GM21381 (cell line): ENCODE measurements at regions not wholly inside any gene's neighbourhood (a gene's known extent, or its start where the extent isn't known, plus 50 kb on each side); places are given as distances from the start of the nearest gene placed in this dataset.
"Not testable (repeated sequence)": the region's sequence is repeated elsewhere in the genome, so short reads cannot be mapped to it uniquely, and the experiment has no call there.

ENCODE experiments used
- ATAC-seq: cut with Tn5 transposase; IDR thresholded peaks from one replicate; pipeline ENCODE4 v1.9.1; 2021; ENCODE audit warnings: mild to moderate bottlenecking, moderate library complexity; ENCODE audit not compliant: unreplicated experiment

DNA sequence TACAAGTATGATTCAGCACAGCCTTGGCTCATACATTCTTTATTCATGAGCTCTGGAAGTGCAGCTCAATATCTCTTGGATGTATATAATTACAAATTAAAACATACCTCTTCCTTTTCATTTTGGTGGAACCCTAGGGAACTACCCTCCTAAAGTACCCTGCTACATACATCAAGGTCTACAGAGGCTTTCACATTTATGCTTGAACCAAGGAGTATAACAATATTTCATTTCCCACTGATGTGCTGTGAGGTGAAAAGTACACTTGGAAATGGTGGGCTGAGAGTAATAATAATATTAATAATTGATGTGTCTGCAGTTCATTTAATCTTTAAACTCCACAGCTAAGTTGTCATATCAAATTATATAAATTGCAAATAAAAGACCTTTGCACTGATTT, 142.2 kb upstream of the LRRC3B start:
- ATAC-seq: no peak

- no peak for ATAC-seq
Measured at GRCh38 chr3:26484140-26484539, 138.4 kb upstream of the LRRC3B start.

DNA sequence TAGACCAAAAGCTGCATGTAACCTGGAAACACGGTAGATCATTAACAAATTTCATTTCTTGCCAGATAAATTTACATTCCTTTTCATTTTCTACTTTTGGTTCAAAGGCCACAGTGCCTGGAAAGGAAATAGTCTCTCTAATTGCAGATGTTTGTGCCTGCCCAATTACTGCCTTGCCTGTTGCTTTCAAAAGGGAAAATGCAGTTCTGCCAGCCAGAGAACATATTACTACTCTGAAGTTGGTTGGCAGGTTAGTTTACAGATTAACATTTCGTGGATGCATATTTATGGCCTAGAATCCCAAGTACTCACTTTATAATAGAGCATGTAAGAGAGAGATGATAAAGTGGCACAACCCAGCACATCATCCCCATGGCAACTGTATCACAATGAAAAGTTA, 124.3 kb upstream of the LRRC3B start:
- no peak for ATAC-seq

DNA sequence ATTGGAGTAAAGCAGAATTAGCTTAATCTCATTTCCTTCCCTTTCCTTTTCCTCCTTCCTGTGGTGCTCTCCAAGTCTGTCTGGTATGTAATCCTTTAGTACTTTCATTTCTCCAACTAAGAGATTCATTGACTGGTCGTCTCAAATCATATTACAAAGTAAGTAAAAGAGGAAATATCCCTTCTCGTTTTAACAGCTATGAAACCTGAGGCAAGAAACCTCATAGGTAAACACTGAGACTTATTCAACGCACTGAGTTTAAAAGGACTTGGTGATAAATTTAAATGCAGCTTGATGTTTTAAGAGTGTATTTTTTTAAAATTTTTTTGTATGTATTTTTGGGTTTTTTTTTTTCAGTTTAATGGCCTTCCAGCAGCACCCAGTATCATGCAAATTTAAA, 117.2 kb upstream of the LRRC3B start:
- ATAC-seq: no peak

DNA sequence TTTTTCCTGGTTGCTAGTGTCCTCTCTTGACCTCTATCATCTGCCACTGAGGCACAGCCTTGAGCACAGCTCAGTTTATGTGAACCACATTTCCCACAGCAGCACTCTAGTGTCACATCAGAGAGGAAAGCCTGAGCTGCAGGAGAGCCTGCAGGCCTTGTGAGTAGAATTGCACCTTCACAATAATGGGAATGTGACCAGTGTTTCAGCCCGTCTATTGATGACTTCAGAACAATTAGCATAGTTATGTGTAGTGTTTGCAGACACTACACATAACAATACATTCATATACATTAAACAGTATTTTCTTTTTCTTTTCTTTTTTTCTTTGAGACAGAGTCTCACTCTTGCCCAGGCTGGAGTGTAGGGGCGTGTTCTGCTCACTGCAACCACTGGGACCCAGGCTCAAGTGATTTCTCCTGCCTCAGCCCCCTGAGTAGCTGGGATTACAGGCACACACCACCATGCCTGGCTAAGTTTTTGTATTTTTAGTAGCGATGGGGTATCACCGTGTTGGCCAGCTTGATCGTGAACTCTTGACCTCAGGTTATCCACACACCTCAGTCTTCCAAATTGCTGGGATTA, 108.0 kb upstream of the LRRC3B start:
- ATAC-seq: not testable (repeated sequence)

DNA sequence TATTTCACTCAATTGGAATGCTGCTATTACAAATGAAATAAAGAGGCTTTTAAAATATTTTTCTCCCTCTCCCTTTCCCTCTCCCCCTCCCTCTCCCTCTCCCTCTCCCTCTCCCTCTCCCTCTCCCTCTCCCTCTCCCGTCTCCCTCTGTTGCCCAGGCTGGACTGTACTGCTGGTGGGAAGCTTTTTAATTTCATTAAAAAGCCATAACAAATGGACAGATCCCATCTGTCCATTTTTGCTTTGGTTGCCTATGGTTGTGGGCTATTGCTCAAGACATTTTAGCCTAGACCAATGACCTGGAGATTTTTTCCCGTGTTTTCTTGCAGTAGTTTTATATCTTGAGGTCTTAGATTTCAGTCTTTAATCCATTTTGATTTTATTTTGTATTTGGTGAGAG, 107.2 kb upstream of the LRRC3B start:
- ATAC-seq: no peak

- ATAC-seq: no peak
Measured at GRCh38 chr3:26521261-26521660, 101.3 kb upstream of the LRRC3B start.

GRCh38 chr3:26522919-26523318, 99.7 kb upstream of the LRRC3B start:
- ATAC-seq: no peak

GRCh38 chr3:26525013-26525412, 97.6 kb upstream of the LRRC3B start:
- ATAC-seq: no peak

- ATAC-seq: no peak
Measured at GRCh38 chr3:26535151-26535550, 87.4 kb upstream of the LRRC3B start.

DNA sequence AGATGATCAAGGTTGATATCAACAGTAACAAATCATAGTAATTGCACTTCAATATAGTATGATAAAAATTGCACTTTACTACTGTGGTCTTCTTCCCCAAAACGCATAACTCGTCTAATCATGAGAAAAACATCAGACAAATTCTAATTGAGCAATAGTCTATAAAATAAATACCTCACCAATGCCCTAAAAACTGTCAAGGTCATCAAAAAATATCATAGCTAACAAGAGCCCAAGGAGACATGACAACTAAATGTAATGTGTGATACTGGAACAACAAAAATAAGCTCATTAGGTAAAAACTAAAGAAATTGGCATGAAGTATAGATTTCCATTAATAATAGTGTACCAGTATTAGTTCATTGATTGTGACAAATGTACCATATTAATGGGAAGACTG, 85.6 kb upstream of the LRRC3B start:
- no peak for ATAC-seq

- ATAC-seq: no peak
Measured at GRCh38 chr3:26550413-26550812, 72.2 kb upstream of the LRRC3B start.

- no peak for ATAC-seq
Measured at GRCh38 chr3:26556637-26557036, 65.9 kb upstream of the LRRC3B start.

DNA sequence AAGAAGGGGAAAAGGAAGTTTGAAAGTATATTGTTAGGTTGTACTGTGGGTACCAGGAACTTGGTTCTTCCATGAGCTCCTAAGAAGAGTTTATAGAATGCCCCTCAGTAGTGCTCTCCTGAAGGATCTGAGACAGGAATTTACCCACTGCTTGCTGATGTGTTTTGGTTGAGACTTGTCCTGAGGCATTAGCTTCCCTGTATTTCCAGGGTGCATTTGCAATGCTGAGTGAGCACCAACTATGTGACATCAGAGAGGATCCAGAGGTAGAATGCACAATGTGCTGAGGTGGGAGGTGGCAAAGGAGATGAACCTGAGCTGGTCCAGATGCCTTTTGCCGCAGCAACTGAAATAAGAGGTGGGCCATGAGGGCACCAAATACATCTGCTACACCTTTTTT, 64.3 kb upstream of the LRRC3B start:
- ATAC-seq: no peak

GRCh38 chr3:26559227-26559626, 63.3 kb upstream of the LRRC3B start:
- no peak for ATAC-seq

DNA sequence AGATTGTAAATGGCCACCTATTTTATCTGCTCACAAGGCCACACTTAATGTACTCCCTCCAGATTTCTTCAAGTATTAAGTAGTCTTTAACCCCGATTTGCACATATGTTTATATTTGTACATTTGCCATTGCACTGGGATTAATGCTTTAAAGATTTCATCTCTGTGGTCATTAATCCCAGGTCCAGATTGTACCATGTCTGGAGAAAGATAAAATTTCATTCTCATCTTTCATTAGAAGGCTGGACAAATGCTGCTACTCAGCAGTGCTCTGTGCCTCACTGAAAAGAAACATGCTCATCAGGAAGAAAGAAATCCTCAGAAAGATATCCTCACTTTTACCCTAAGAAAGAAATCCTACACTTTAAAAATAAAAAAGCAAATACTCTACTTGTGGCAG, 62.5 kb upstream of the LRRC3B start:
- ATAC-seq: no peak

- no peak for ATAC-seq
Measured at GRCh38 chr3:26562021-26562768, 60.4 kb upstream of the LRRC3B start.
